GM18909 (cell line): ENCODE measurements at regions not wholly inside any gene's neighbourhood (a gene's known extent, or its start where the extent isn't known, plus 50 kb on each side); places are given as distances from the start of the nearest gene placed in this dataset.

ENCODE experiments used
- ATAC-seq: cut with Tn5 transposase; IDR thresholded peaks from one replicate; pipeline ENCODE4 v1.9.1; 2021; ENCODE audit warnings: mild to moderate bottlenecking; ENCODE audit not compliant: unreplicated experiment, poor library complexity

- ATAC-seq: no peak
These were observed 467.4 kb upstream of the FZD8 start for GRCh38 chr10:36109399-36110023.

DNA sequence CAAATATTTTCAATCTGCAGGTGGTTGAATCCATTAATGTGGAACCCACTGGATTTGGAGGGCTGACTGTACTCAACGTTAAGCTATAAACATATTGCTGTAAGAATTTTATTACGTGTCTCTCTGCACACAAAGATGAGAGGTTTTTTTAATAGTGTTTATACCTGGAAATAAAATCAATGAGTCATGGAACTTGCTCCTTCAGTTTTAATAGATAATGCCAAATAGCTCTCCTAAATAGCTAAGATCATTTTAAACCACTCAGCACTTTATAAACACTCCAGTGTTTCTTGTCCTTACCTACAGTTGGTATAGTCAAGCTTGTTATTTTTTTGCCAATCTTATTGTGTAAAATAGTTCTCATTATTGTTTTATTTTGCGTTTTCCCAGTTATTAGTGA lies 455.6 kb upstream of the FZD8 start:
- ATAC-seq: no peak

- no peak for ATAC-seq
These were observed 454.5 kb upstream of the FZD8 start for GRCh38 chr10:36096576-36096975.

- ATAC-seq: no peak
These were observed 452.0 kb upstream of the FZD8 start for GRCh38 chr10:36094096-36094495.

DNA sequence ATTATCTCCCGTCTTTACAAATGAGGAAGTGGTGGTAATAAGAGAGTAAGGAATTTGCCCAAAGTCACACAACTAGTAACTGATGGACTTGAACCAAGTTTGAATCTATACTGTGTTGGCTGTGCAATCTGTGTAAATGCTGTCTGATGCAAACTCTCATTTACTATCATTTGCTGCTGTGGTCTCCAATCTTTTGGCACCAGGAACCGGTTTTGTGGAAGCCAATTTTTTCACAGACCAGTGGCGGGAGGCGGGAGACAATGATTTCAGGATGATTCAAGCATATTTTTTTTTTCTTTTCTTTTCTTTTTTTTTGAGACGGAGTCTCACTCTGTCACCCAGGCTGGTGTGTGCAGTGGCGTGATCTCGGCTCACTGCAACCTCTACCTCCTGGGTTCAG lies 450.0 kb upstream of the FZD8 start:
- no peak for ATAC-seq

GRCh38 chr10:36091007-36091406 lies 448.9 kb upstream of the FZD8 start:
- no peak for ATAC-seq

- no peak for ATAC-seq
These were observed 447.8 kb upstream of the FZD8 start for GRCh38 chr10:36089790-36090440.

DNA sequence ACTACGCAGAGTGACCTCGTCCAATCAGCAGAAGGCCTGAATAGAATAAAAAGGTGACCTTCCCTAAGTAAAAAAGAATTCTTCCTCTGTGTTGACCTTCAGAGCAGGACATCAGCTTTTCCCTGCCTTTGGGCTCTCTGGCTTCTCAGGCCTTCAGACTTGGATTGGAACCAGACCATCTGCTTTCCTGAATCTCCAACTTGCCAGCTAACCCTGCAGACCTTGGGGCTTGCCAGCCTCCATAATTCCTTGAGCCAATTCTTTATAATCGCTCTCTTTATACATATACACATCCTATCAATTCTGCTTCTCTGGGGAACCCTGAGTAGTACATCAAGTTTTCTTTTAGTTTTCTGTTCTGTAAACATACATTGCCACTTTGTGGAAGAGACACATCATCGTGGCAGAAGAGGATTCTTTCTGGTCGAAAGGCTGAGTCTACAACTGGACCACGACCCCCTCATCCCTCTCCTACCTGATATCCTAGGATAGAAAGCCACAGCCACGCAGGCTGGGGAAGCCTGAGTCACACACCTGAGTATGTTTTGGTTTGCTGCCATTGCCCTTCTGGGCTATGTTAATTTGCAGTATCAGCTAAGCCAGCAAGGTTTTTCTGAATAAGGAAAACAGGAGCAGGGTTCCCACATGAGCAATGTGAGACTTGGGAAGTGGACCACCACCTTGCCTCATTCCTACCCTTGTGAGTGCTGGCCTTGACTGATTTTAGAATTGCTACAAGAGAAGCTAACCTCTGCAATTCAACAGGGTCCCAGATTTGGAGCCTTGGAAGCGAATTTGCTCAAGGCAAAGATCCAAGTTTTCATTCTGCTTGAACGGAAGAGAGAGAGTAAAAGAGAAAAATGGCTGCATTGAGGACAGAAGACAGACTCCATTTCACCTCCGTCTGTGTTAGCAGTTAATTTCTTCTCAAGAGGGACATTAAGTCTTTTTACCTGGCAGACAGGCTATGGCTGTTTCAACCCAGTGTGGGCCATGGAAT lies 445.2 kb upstream of the FZD8 start:
- no peak for ATAC-seq

DNA sequence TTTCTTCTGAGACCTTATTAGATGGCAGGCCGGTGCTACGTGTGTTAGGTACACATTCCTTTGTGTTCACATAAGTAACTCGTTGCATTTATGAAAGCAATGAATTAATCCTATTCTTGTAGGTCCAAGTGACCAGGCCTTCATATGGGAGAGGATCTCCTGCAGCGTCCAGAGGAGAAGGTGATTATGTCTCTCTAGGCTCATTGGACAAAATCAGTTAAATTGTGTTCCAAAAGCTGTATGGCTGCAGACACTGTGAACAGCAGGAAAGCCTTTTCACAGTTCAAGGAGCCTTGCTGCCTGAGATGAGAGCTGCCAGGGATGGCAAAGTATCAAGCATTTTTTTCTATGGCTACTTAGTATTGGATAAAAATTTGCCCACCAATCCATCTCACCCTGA lies 433.1 kb upstream of the FZD8 start:
- ATAC-seq: no peak

DNA sequence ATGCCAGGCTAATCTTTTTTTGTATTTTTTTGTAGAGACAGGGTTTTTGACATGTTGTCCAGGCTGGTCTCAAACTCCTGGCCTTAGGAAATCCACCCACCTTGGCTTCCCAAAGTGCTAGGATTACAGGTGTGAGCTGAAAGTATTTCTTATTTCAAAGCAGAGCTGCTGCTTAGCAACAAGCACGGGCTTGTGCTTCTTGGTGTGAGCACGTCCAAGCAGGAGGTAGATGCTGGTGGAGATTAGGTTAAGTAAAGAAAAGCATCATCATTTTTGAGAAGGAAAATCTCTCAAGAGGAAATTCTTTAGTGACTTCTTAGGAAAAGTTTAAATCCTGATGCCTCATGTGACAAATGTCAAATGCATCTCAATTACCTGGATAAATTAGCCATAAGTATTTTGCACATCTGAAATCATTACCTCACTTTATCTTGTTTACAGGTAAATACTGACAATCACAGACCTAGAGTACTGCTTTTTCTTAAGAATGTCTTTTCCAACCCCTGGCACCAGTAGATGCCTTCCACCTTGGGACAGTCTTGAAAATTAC lies 431.8 kb upstream of the FZD8 start:
- ATAC-seq: no peak

GRCh38 chr10:36068542-36068941 lies 426.4 kb upstream of the FZD8 start:
- ATAC-seq: no peak

DNA sequence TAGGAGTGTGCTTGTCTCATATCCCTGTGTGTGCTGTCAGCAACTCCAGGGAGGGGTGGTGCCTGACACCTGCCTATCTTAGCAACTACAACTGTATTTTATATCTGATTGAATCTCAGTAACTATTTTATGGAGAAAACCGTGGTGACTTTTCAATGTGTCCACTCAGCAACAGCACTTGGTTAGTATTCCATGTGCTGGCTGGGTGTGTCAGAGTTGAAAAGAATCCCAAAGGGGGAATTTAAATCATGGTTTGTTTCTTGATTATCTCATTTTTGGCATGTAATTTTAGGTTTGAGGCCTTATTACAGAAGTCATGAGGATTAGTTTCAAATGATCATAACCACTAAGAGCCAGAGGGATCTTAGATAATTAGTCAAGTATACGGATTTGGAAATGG lies 425.7 kb upstream of the FZD8 start:
- no peak for ATAC-seq

GRCh38 chr10:36066850-36067249 lies 424.8 kb upstream of the FZD8 start:
- ATAC-seq: no peak

DNA sequence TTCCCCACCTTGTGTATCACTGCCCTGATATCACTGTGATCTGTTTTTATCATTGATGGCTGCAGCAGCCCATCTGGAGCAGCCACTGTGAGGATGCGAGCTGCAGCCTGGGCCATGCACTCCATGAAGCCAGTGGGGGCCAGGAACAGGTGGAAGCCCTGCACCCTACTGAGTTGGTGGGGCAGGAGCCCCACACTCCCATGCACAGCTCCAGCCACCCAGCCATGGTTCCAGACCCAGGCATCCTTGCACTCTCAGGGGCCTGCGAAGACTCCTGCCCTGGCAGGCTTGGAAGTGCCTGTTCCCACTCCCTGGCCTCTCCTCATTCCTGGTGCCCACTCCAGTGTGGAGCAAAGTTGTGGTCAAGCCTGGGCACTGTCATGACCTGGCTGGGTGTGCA lies 424.0 kb upstream of the FZD8 start:
- ATAC-seq: no peak

- ATAC-seq: no peak
These were observed 421.3 kb upstream of the FZD8 start for GRCh38 chr10:36063396-36063795.

- no peak for ATAC-seq
These were observed 415.6 kb upstream of the FZD8 start for GRCh38 chr10:36057731-36058130.

- ATAC-seq: no peak
These were observed 415.1 kb upstream of the FZD8 start for GRCh38 chr10:36057180-36057579.

DNA sequence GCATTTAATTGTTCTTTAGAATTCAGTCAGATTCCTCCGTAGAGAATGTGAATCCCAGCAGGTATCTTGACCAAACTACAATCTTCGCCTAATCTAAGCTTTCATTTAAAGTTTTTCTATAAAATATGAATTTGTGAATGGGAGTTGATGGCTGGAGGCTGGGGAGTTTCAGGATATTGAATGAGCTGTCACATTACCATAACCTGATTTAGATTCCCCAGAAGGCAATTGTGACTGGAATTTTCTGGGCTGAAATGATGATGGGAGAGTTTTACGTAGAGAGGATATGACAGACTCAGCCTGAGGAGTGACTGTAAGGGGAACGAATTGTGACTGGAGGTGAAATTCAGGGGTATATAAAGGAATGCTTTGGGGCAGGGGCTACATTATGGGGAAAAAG lies 411.7 kb upstream of the FZD8 start:
- no peak for ATAC-seq

GRCh38 chr10:36053271-36053670 lies 411.2 kb upstream of the FZD8 start:
- ATAC-seq: no peak

DNA sequence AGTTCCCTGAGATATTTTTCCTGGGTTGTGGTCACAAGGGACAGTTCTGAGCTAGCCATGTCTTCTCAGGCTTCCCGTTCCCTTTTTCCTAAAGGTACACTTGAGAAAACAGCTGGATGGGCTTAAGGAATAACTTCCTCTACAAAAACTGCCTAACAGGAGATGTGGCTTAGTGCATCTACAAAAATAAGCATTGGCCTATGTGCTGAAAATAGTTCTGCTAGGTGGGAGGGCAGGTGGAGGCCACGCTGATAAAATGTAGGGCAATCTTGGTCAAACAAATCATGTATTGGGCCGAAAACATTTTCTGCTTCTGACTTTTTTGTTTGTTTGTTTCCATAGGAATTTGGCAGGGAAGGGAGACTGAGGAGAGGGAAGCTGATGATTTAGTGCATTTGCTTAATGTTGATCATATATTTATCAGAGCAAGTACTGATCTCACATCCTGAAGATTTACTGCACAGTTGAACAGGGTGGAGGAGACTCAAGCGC lies 409.4 kb upstream of the FZD8 start:
- ATAC-seq: no peak
